BE2C (cell line): ENCODE measurements at regions not wholly inside any gene's neighbourhood (a gene's known extent, or its start where the extent isn't known, plus 50 kb on each side); places are given as distances from the start of the nearest gene placed in this dataset.

Experiments
- DNase-seq: peaks from one replicate; pipeline ENCODE4 v3.0.0-alpha.2; 2020
- H3K27me3 ChIP-seq: fragments of 250-450 bp; sonication (Bioruptor Pico); 2 replicates; pipeline ENCODE4 v1.5.1; 2020; ENCODE audit warnings: mild to moderate bottlenecking
- H3K36me3 ChIP-seq: fragments of 250-450 bp; sonication (Bioruptor Pico); 2 replicates; pipeline ENCODE4 v1.5.1; 2020; ENCODE audit warnings: mild to moderate bottlenecking
- H3K4me1 ChIP-seq: fragments of 250-450 bp; sonication (Bioruptor Pico); 2 replicates; pipeline ENCODE4 v1.5.1; 2020
- H3K4me3 ChIP-seq: 2 replicates; pipeline ENCODE4 v1.5.1; 2011; ENCODE audit warnings: low read depth, low read length
- H3K9me3 ChIP-seq: fragments of 250-450 bp; sonication (Bioruptor Pico); 2 replicates; pipeline ENCODE4 v1.5.1; 2020
- TF ChIP-seq, protein P1 (sequence below): IDR thresholded peaks from 2 replicates; pipeline ENCODE4 v1.5.1; 2012; ENCODE audit warnings: mild to moderate bottlenecking, low read depth, low read length

- H3K4me1 ChIP-seq: peaks cover 13% of the 10 kb centered on the region
These were observed 60.8 kb upstream of the RPS6KA2 start for GRCh38 chr6:166687879-166688205.

GRCh38 chr6:166687070-166687878 is 60.2 kb upstream of the RPS6KA2 start:
- no peaks in the 10 kb centered on the region; the same call in 1 of the 2 replicates for H3K9me3 ChIP-seq
- no peaks in the 10 kb centered on the region for H3K27me3 ChIP-seq
- H3K36me3 ChIP-seq: no peaks in the 10 kb centered on the region
- H3K4me1 ChIP-seq: peaks cover 13% of the 10 kb centered on the region
- DNase-seq: no peak
- H3K4me3 ChIP-seq: no peak overlapping the region
- TF ChIP-seq, protein P1, sequence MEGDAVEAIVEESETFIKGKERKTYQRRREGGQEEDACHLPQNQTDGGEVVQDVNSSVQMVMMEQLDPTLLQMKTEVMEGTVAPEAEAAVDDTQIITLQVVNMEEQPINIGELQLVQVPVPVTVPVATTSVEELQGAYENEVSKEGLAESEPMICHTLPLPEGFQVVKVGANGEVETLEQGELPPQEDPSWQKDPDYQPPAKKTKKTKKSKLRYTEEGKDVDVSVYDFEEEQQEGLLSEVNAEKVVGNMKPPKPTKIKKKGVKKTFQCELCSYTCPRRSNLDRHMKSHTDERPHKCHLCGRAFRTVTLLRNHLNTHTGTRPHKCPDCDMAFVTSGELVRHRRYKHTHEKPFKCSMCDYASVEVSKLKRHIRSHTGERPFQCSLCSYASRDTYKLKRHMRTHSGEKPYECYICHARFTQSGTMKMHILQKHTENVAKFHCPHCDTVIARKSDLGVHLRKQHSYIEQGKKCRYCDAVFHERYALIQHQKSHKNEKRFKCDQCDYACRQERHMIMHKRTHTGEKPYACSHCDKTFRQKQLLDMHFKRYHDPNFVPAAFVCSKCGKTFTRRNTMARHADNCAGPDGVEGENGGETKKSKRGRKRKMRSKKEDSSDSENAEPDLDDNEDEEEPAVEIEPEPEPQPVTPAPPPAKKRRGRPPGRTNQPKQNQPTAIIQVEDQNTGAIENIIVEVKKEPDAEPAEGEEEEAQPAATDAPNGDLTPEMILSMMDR: no peak

More at GRCh38 chr6:166687879-166688205, 60.8 kb upstream of the RPS6KA2 start:
- no peak for DNase-seq
- TF ChIP-seq, protein P1: no peak
- Histone ChIP-seq H3K4me3 (no peak overlapping the region), H3K27me3 (no peaks in the 10 kb centered on the region), H3K9me3 (no peaks in the 10 kb centered on the region; the same call in 1 of the 2 replicates), H3K36me3 (no peaks in the 10 kb centered on the region)

DNA sequence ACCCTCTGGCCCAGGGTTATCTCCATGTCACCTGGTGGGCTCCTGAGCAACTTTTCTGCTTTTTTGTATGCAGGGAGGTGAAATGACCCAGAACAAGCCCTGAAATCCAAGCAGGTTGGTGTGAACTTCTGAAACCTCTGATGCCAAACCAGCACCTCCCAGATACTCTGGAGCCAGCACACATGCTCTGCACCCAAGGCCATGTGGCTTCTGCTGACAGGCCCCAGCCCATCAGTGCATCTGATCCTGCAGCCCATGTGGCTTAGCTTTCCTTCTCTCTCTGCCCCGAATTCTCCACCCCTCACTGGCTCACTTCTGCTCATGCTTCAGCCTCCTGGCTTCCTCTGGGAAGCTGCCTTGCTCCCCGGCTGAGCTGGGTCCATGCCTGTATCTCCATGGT is 59.3 kb upstream of the RPS6KA2 start:
- no peaks in the 10 kb centered on the region; the same call in 1 of the 2 replicates for H3K9me3 ChIP-seq

DNA sequence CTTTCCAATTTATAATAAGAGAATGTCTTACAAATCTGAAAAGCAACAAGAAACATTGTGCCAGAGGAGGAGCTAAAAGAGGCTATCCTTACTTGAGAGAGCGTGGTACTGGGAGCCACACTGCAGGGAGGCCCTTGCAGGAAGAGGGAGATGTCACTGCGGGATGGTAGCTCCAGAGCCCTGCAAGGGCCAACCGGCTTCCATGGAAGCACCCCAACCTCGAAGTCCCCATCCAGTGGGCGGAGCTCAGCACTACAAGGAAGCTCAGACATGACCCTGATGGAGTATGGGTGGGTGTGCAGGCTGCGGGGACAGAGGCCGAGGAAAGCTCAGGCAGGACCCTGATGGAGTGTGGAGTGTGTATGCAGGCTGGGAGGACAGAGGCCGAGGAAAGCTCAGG is 57.8 kb upstream of the RPS6KA2 start:
- no peak overlapping the region for H3K4me3 ChIP-seq
- H3K4me1 ChIP-seq: no peaks in the 10 kb centered on the region; the same call in 1 of the 2 replicates
- H3K27me3 ChIP-seq: no peaks in the 10 kb centered on the region
- no peak for DNase-seq
- H3K36me3 ChIP-seq: no peaks in the 10 kb centered on the region
- TF ChIP-seq, protein P1: no peak
- H3K9me3 ChIP-seq: no peaks in the 10 kb centered on the region

More for the DNA sequence above, 59.3 kb upstream of the RPS6KA2 start:
- TF ChIP-seq, protein P1: no peak
- DNase-seq: no peak
- no peak overlapping the region for H3K4me3 ChIP-seq
- H3K4me1 ChIP-seq: peaks cover 5% of the 10 kb centered on the region
- no peaks in the 10 kb centered on the region for H3K27me3 ChIP-seq
- no peaks in the 10 kb centered on the region for H3K36me3 ChIP-seq

- Histone ChIP-seq H3K4me3 (no peak overlapping the region), H3K9me3 (no peaks in the 10 kb centered on the region), H3K27me3 (no peaks in the 10 kb centered on the region), H3K4me1 (no peaks in the 10 kb centered on the region), H3K36me3 (no peaks in the 10 kb centered on the region)
- no peak for DNase-seq
- TF ChIP-seq, protein P1: no peak
These were observed 57.1 kb upstream of the RPS6KA2 start for GRCh38 chr6:166684170-166684569.

DNA sequence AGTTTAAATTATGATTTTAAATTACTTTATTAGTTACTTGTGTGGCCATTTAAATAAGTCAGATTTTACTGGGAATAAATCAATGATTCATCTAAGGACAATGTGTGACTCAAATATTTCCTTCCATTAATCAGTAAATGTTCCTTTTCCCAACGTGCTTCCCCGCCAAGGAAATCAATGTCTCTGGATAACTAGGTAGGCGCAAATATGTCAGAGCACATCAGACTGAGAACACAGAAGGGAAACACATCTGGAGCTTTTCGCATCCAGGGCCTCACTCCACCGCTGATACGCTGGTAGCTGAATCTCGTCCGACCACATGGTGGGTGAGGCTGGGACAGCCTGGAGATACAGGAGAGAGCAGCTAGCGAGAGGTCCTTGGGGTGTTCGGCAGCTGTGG is 56.4 kb upstream of the RPS6KA2 start:
- Histone ChIP-seq H3K4me1 (no peaks in the 10 kb centered on the region), H3K4me3 (no peak overlapping the region), H3K27me3 (no peaks in the 10 kb centered on the region), H3K36me3 (no peaks in the 10 kb centered on the region), H3K9me3 (no peaks in the 10 kb centered on the region)
- TF ChIP-seq, protein P1: no peak
- DNase-seq: no peak
